ENCODE measurements at regions not wholly inside any gene's neighbourhood (a gene's known extent, or its start where the extent isn't known, plus 50 kb on each side); places are given as distances from the start of the nearest gene placed in this dataset.

- DNase-seq, result no peak
Measured at GRCh38 chr14:49527221-49527620, 59.0 kb downstream of the RPS29 start.

- DNase-seq, result no peak
Measured at GRCh38 chr14:49526101-49526500, 60.1 kb downstream of the RPS29 start.

GRCh38 chr14:49516286-49516685 is 69.9 kb downstream of the RPS29 start:
- DNase-seq, result no peak

GRCh38 chr14:49512571-49512970 is 73.6 kb downstream of the RPS29 start:
- DNase-seq, result no peak

GRCh38 chr14:49512147-49512551 is 74.0 kb downstream of the RPS29 start:
- no peak for DNase-seq

- no peak for DNase-seq
Measured at GRCh38 chr14:49508124-49508523, 78.1 kb downstream of the RPS29 start.

GRCh38 chr14:49506650-49507049 is 79.5 kb downstream of the RPS29 start:
- DNase-seq, result no peak

GRCh38 chr14:49505041-49505766 is 81.0 kb downstream of the RPS29 start:
- DNase-seq, result no peak

- DNase-seq, result peak; percentile 67
Measured at GRCh38 chr14:49497725-49498348, 88.3 kb downstream of the RPS29 start.

- DNase-seq, result no peak
Measured at GRCh38 chr14:49497267-49497666, 88.9 kb downstream of the RPS29 start.

- DNase-seq, result no peak
Measured at GRCh38 chr14:49494836-49495235, 91.3 kb downstream of the RPS29 start.

GRCh38 chr14:49493557-49493956 is 92.6 kb downstream of the RPS29 start:
- no peak for DNase-seq

- no peak for DNase-seq
Measured at GRCh38 chr14:49492151-49492550, 94.0 kb downstream of the RPS29 start.

GRCh38 chr14:49489341-49489740 is 96.8 kb downstream of the RPS29 start:
- DNase-seq, result no peak

GRCh38 chr14:49487238-49487637 is 98.9 kb downstream of the RPS29 start:
- DNase-seq, result no peak

GRCh38 chr14:49485290-49485689 is 100.9 kb downstream of the RPS29 start:
- no peak for DNase-seq

- DNase-seq, result no peak
Measured at GRCh38 chr14:49484180-49484579, 102.0 kb downstream of the RPS29 start.

GRCh38 chr14:49483268-49483667 is 102.9 kb downstream of the RPS29 start:
- no peak for DNase-seq

GRCh38 chr14:49480979-49481498 is 105.1 kb downstream of the RPS29 start:
- DNase-seq, result no peak

- no peak for DNase-seq
Measured at GRCh38 chr14:49480053-49480760, 106.0 kb downstream of the RPS29 start.

GRCh38 chr14:49479432-49479831 is 106.7 kb downstream of the RPS29 start:
- no peak for DNase-seq

GRCh38 chr14:49478784-49479183 is 107.4 kb downstream of the RPS29 start:
- no peak for DNase-seq

- DNase-seq, result no peak
Measured at GRCh38 chr14:49467091-49467490, 119.1 kb downstream of the RPS29 start.

- DNase-seq, result no peak
Measured at GRCh38 chr14:49464885-49465284, 121.3 kb downstream of the RPS29 start.
